Sciatic nerve (tissue), 2 donors: ENCODE measurements at regions not wholly inside any gene's neighbourhood (a gene's known extent, or its start where the extent isn't known, plus 50 kb on each side); places are given as distances from the start of the nearest gene placed in this dataset.

Experiments
- ATAC-seq: fragments of 200-7000 bp; cut with Tn5 transposase; one replicate; pipeline ENCODE4 v1.9.1; 2020; ENCODE audit warnings: mild to moderate bottlenecking, moderate library complexity
- DNase-seq: peaks from one replicate; pipeline ENCODE4 v3.0.0-alpha.2; 2020; ENCODE audit warnings: low spot score
- intact Hi-C: fragments of 100-400 bp; cut with DNase I; formaldehyde crosslinking; loops from one replicate; pipeline ENCODE4 v1.14.2; 2022
- donor health status: DM: no; HTN: no; CAD: no.
- donor health status: DM: no; HTN: no; CAD: no.

- DNase-seq (no peak), ATAC-seq (no peak)
- intact Hi-C loops: no loop called here
Observed at GRCh38 chr4:165751882-165752281, 121.2 kb upstream of the TLL1 start.

- DNase-seq (no peak), ATAC-seq (no peak)
- intact Hi-C loops: no loop called here
Observed at GRCh38 chr4:165754664-165755063, 118.4 kb upstream of the TLL1 start.

GRCh38 chr4:165756836-165757235, 116.2 kb upstream of the TLL1 start:
- intact Hi-C loops: no loop called here
- no peak for DNase-seq

GRCh38 chr4:165757451-165757850, 115.6 kb upstream of the TLL1 start:
- no peak for ATAC-seq
- intact Hi-C loops: no loop called here
- DNase-seq: no peak

More at GRCh38 chr4:165756836-165757235, 116.2 kb upstream of the TLL1 start:
- ATAC-seq: no peak

- no peak for ATAC-seq
- intact Hi-C loops: no loop called here
- no peak for DNase-seq
Observed at GRCh38 chr4:165758086-165758485, 115.0 kb upstream of the TLL1 start.

- ATAC-seq: no peak
- intact Hi-C loops: no loop called here
Observed at GRCh38 chr4:165760182-165760581, 112.9 kb upstream of the TLL1 start.

GRCh38 chr4:165761963-165762362, 111.1 kb upstream of the TLL1 start:
- no peak for DNase-seq
- no peak for ATAC-seq
- intact Hi-C loops: no loop called here

More at GRCh38 chr4:165760182-165760581, 112.9 kb upstream of the TLL1 start:
- DNase-seq: no peak

GRCh38 chr4:165763640-165764039, 109.4 kb upstream of the TLL1 start:
- intact Hi-C loops: no loop called here
- no peak for DNase-seq
- peak; percentile 78 for ATAC-seq

- DNase-seq (no peak), ATAC-seq (no peak)
- intact Hi-C loops: no loop called here
Observed at GRCh38 chr4:165765053-165765452, 108.0 kb upstream of the TLL1 start.

- ATAC-seq (no peak), DNase-seq (no peak)
- intact Hi-C loops: no loop called here
Observed at GRCh38 chr4:165766018-165766417, 107.0 kb upstream of the TLL1 start.

GRCh38 chr4:165766976-165767375, 106.1 kb upstream of the TLL1 start:
- ATAC-seq: no peak
- no peak for DNase-seq
- intact Hi-C loops: no loop called here

- intact Hi-C loops: no loop called here
- ATAC-seq (no peak), DNase-seq (no peak)
Observed at GRCh38 chr4:165767671-165768070, 105.4 kb upstream of the TLL1 start.

- intact Hi-C loops: no loop called here
- ATAC-seq: no peak
- no peak for DNase-seq
Observed at GRCh38 chr4:165768281-165768680, 104.8 kb upstream of the TLL1 start.

GRCh38 chr4:165774326-165774725, 98.7 kb upstream of the TLL1 start:
- no peak for ATAC-seq
- no peak for DNase-seq
- intact Hi-C loops: no loop called here

GRCh38 chr4:165779950-165780670, 92.9 kb upstream of the TLL1 start:
- intact Hi-C loops: no loop called here
- ATAC-seq (no peak), DNase-seq (no peak)

- ATAC-seq: no peak
- DNase-seq: no peak
- intact Hi-C loops: no loop called here
Observed at GRCh38 chr4:165780735-165781134, 92.3 kb upstream of the TLL1 start.

GRCh38 chr4:165782623-165783022, 90.4 kb upstream of the TLL1 start:
- ATAC-seq (no peak), DNase-seq (no peak)
- intact Hi-C loops: no loop called here

GRCh38 chr4:165783626-165784025, 89.4 kb upstream of the TLL1 start:
- no peak for DNase-seq
- intact Hi-C loops: no loop called here
- ATAC-seq: no peak

- DNase-seq (no peak), ATAC-seq (peak; percentile 69)
- intact Hi-C loops: no loop called here
Observed at GRCh38 chr4:165784672-165785071, 88.4 kb upstream of the TLL1 start.

- DNase-seq (no peak), ATAC-seq (no peak)
- intact Hi-C loops: no loop called here
Observed at GRCh38 chr4:165785337-165785736, 87.7 kb upstream of the TLL1 start.

GRCh38 chr4:165787516-165788274, 85.3 kb upstream of the TLL1 start:
- ATAC-seq (no peak), DNase-seq (no peak)
- intact Hi-C loops: no loop called here
